ENCODE measurements at regions not wholly inside any gene's neighbourhood (a gene's known extent, or its start where the extent isn't known, plus 50 kb on each side); places are given as distances from the start of the nearest gene placed in this dataset.

GRCh38 chr18:67935638-67936037, 419.1 kb upstream of the DSEL start:
- Histone ChIP-seq H3K4me3 (ENCODE audit: low read depth, low read length) (no peak overlapping the region), H3K27ac (no peak overlapping the region), H3K79me2 (no peaks in the 10 kb centered on the region), H2AFZ (no peak overlapping the region), H3K36me3 (ENCODE audit: control insufficient read depth, insufficient read depth, low read length) (no peaks in the 10 kb centered on the region), H3K9ac (no peak overlapping the region), H3K4me2 (ENCODE audit: low read length) (no peak overlapping the region), H3K9me3 (ENCODE audit: control insufficient read depth, low read length) (no peaks in the 10 kb centered on the region), H3K27me3 (ENCODE audit: control insufficient read depth, insufficient read depth, low read length) (no peaks in the 10 kb centered on the region), H3K4me1 (no peaks in the 10 kb centered on the region)
- no peak for TF ChIP-seq CTCF (IDR thresholded peaks at IDR 0.05)

GRCh38 chr18:67933271-67933670, 416.8 kb upstream of the DSEL start:
- Histone ChIP-seq H3K9me3 (ENCODE audit: control insufficient read depth, low read length) (no peaks in the 10 kb centered on the region), H3K4me3 (ENCODE audit: low read depth, low read length) (no peak overlapping the region), H3K4me1 (no peaks in the 10 kb centered on the region), H3K79me2 (no peaks in the 10 kb centered on the region), H3K4me2 (ENCODE audit: low read length) (no peak overlapping the region), H3K9ac (no peak overlapping the region), H2AFZ (no peak overlapping the region), H3K27me3 (ENCODE audit: control insufficient read depth, insufficient read depth, low read length) (no peaks in the 10 kb centered on the region), H3K36me3 (ENCODE audit: control insufficient read depth, insufficient read depth, low read length) (no peaks in the 10 kb centered on the region), H3K27ac (no peak overlapping the region)
- no peak for TF ChIP-seq CTCF (IDR thresholded peaks at IDR 0.05)

- Histone ChIP-seq H3K27me3 (ENCODE audit: control insufficient read depth, insufficient read depth, low read length) (no peaks in the 10 kb centered on the region), H3K9ac (no peak overlapping the region), H3K4me1 (no peaks in the 10 kb centered on the region), H3K4me2 (ENCODE audit: low read length) (no peak overlapping the region), H3K9me3 (ENCODE audit: control insufficient read depth, low read length) (no peaks in the 10 kb centered on the region), H3K36me3 (ENCODE audit: control insufficient read depth, insufficient read depth, low read length) (no peaks in the 10 kb centered on the region), H3K4me3 (ENCODE audit: low read depth, low read length) (no peak overlapping the region), H3K79me2 (no peaks in the 10 kb centered on the region), H2AFZ (no peak overlapping the region), H3K27ac (no peak overlapping the region)
- TF ChIP-seq CTCF (IDR thresholded peaks at IDR 0.05) = no peak
These were observed 415.8 kb upstream of the DSEL start for GRCh38 chr18:67932271-67932670.

- H3K27ac ChIP-seq = no peak overlapping the region
- H3K79me2 ChIP-seq = no peaks in the 10 kb centered on the region
- H3K9ac ChIP-seq = no peak overlapping the region
- no peak overlapping the region for H2AFZ ChIP-seq
- H3K4me3 ChIP-seq (ENCODE audit: low read depth, low read length) = no peak overlapping the region
- H3K36me3 ChIP-seq (ENCODE audit: control insufficient read depth, insufficient read depth, low read length) = no peaks in the 10 kb centered on the region
- TF ChIP-seq CTCF (IDR thresholded peaks at IDR 0.05) = no peak
- H3K4me1 ChIP-seq = no peaks in the 10 kb centered on the region
- H3K9me3 ChIP-seq (ENCODE audit: control insufficient read depth, low read length) = no peaks in the 10 kb centered on the region
- H3K4me2 ChIP-seq (ENCODE audit: low read length) = no peak overlapping the region
- no peaks in the 10 kb centered on the region for H3K27me3 ChIP-seq (ENCODE audit: control insufficient read depth, insufficient read depth, low read length)
These were observed 410.7 kb upstream of the DSEL start for GRCh38 chr18:67926929-67927864.

GRCh38 chr18:67924656-67925055, 408.1 kb upstream of the DSEL start:
- no peaks in the 10 kb centered on the region for H3K4me1 ChIP-seq
- no peak for TF ChIP-seq CTCF (IDR thresholded peaks at IDR 0.05)

More at GRCh38 chr18:67924656-67925055, 408.1 kb upstream of the DSEL start:
- Histone ChIP-seq H3K4me3 (ENCODE audit: low read depth, low read length) (no peak overlapping the region), H3K36me3 (ENCODE audit: control insufficient read depth, insufficient read depth, low read length) (no peaks in the 10 kb centered on the region), H3K27ac (no peak overlapping the region), H3K27me3 (ENCODE audit: control insufficient read depth, insufficient read depth, low read length) (no peaks in the 10 kb centered on the region), H3K9me3 (ENCODE audit: control insufficient read depth, low read length) (no peaks in the 10 kb centered on the region), H3K4me2 (ENCODE audit: low read length) (no peak overlapping the region), H3K9ac (no peak overlapping the region), H3K79me2 (no peaks in the 10 kb centered on the region), H2AFZ (no peak overlapping the region)

All from parathyroid adenoma (tissue), 2 donors.